HG02840 (cell line): ENCODE measurements at regions not wholly inside any gene's neighbourhood (a gene's known extent, or its start where the extent isn't known, plus 50 kb on each side); places are given as distances from the start of the nearest gene placed in this dataset.

ENCODE experiments used
- ATAC-seq: cut with Tn5 transposase; IDR thresholded peaks from one replicate; pipeline ENCODE4 v1.9.1; 2021; ENCODE audit warnings: mild to moderate bottlenecking, moderate library complexity, moderate number of reproducible peaks; ENCODE audit not compliant: unreplicated experiment, low FRiP score

DNA sequence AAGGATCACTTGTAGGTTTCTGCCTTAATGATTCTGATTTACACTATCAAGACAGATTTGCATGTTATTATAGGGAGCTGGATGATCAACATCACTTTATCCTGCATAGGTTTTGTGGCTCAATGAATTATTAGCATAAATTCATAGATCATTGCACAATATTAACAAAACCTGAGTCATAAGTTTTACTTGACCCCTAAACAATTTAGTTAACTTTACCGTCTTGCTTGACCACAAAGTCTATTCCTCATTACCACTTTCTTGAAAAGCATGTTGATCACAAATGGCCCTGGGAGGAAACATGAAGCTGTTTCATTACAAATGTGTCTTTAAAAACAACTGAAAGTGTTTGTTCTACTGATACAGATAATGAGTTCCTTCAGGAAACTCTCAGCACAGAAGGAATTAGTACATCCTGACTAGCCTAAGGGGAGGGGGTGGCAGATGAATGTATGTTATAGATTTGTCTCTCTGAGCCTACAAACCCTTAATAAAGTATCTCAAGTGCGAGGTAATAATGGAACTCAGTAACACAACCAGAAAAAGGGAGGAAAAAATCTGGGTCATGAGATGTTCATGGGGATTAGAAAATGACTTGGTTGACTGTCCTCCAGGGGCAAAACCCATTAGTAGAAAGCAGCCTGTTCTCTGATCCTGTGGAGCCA is 303.4 kb downstream of the PIK3C3 start:
- ATAC-seq = no peak

- ATAC-seq = no peak
These were observed 306.7 kb downstream of the PIK3C3 start for GRCh38 chr18:42261731-42262130.

- no peak for ATAC-seq
These were observed 309.5 kb downstream of the PIK3C3 start for GRCh38 chr18:42264497-42264896.

DNA sequence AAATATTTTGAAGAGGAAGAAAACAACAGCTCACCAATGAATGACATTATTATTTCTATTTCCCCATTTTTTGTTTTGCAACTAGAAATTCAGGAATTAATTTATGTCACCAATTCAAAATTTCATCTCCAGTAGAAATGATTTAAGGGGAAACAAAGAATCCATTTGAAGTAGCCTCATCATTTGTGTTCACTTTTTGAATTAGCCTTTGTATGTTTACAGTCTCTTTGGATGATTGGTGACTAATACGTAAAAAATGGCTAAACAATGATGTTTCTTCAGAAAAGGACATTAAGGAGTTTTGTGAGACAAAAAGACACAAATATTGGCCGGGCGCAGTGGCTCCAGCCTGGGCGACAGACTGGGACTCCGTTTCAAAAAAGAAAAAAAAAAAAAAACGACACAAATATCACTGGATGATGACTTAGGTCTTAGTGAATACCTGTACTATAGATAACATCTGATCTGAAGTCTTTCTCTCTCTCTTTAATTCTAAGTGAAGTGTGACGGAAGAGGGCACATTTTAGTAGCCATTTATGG is 313.2 kb downstream of the PIK3C3 start:
- ATAC-seq = no peak

DNA sequence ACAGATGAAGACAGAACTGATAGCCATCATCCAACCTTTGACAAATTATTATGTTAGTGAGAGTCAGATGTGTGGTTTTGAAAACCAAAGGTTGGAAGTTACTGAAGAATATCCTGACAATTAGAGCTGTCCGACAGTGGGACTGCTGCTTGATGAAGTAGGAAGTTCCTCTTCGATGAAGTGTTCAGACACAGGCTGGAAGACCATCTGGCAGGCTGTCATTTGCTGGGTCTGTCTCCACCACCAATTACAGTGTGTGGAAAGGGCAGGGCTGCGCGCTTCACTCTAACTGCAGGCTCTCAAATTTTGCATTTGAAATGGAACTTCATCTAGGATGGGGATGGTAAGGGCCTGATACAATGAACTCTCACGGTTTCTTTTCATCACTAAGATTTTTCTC is 313.8 kb downstream of the PIK3C3 start:
- ATAC-seq = no peak

DNA sequence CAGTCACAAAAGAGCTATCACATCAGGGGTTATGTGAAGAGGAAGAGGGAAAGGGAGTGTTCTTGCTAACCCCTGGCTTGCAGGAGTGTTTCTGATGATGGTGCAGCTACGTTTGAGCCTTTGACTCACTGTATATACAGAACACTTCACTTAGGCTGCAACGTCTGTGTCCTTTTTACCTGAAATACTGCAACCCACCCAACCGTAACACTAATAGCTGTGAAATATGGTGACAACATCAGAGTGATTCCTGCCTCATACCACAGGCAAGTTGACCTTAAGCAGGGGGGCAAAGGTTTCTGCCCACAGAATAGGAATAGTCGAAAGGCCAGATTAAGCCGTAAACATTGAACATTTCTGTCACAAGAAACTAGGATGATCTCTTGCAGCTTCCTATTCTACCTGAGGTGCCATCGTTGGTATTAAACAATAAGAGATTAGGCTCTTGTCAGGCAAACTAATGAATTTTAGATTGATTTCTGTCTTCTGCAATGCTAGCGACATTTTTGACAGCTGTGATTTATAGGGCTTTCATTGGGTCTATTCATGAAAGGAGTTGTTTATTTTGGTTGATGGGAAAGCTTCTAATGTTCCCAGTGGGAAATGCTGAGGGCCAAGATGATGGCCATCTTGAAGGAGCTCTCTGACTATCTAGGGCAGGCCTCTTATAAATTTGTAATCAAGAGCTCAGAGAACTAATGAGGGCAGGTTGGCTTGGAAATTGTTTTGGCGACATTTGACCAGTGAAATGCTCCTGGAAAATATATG is 316.8 kb downstream of the PIK3C3 start:
- ATAC-seq = no peak

GRCh38 chr18:42274488-42275137 is 319.6 kb downstream of the PIK3C3 start:
- ATAC-seq = no peak

GRCh38 chr18:42275138-42275535 is 320.1 kb downstream of the PIK3C3 start:
- ATAC-seq = no peak

DNA sequence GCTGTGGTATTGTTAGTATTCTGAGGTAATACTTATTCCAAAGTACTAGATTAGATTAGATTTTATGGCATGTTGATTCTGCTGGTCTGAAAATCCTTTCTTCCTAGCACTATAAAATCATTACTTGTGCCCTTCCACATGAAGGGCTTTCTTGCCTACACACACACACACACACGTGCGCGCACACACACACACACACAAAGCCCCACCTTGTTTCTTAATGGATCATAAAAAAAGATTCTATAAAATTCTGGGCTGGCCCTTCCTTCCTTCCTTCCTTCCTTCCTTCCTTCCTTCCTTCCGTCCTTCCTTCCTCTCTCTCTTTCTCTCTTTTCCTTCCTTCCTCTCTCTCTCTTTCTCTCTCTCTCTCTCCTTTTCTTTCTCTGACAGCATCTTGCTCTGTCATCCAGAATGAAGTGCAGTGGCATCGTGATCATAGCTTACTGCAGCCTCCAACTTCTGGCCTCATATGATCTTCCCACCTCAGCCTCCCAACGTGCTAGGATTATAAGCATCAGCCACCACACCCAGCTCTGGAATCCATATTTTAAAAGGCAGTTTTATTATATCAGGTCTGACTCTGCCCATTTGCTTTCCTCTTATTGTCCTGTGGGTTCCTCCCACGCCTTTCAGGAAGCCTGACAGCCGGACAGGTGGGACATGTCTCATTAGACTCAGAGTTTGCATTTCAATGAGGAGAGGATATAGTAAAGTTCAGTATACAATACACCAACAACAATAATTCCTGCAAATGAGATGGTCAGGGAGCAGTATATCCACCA is 321.1 kb downstream of the PIK3C3 start:
- no peak for ATAC-seq

DNA sequence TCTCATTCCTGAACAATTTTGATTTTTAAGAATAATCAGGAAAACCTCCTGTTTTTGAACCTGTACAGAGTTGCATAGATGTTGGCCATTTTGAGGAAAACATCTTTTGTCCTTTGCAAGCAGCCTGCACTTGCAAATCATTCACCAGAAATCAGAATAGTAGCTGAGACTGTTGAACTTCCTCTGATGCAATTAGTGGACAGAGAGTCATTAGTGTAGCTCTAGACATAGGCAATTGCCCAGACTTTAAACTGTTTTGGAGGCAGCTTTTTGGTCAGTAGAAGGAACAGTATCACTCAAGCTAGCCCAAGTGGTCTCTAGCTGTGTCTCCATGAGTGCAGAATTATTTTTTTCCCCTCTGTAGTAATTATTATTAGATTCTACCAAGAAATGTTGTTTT is 326.1 kb downstream of the PIK3C3 start:
- no peak for ATAC-seq

DNA sequence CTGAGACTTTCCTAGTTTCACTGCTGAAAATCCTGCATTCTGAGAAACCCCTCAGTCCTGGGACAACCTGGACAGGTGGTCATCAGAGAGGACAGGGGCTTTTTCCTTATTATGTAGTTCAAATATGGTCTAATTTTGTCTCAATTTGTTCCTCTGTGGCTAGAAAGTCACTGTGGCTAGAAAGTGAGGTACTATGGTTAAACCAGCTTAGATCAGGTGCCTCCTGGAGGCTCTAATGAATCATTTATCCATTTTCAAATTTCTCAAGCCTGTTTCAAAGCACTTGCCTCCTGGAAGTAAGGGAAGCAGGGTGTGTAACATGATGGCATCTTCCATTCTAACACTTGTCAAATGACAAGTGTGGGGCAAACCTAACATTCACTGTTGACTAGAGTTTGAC is 326.8 kb downstream of the PIK3C3 start:
- no peak for ATAC-seq

DNA sequence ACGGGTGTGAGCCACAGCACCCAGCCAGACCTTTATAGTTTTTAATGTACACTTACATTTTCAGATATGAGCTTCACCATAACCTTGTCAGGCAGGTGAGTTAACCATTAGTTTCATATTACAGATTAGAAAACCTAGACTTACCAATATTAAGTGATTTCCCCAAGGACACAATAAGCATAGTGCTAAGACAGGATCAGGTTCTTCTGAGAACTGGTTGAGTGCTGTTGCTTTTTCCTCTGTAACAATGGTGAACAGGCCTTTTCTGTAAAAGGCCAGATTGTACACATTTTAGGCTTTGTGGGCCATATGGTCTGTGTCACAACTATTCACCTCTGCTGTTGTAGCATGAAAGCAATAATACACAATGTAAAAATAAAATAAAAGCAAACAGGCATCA is 332.0 kb downstream of the PIK3C3 start:
- no peak for ATAC-seq

GRCh38 chr18:42288129-42288528 is 333.1 kb downstream of the PIK3C3 start:
- ATAC-seq = no peak

GRCh38 chr18:42289526-42289925 is 334.5 kb downstream of the PIK3C3 start:
- no peak for ATAC-seq

DNA sequence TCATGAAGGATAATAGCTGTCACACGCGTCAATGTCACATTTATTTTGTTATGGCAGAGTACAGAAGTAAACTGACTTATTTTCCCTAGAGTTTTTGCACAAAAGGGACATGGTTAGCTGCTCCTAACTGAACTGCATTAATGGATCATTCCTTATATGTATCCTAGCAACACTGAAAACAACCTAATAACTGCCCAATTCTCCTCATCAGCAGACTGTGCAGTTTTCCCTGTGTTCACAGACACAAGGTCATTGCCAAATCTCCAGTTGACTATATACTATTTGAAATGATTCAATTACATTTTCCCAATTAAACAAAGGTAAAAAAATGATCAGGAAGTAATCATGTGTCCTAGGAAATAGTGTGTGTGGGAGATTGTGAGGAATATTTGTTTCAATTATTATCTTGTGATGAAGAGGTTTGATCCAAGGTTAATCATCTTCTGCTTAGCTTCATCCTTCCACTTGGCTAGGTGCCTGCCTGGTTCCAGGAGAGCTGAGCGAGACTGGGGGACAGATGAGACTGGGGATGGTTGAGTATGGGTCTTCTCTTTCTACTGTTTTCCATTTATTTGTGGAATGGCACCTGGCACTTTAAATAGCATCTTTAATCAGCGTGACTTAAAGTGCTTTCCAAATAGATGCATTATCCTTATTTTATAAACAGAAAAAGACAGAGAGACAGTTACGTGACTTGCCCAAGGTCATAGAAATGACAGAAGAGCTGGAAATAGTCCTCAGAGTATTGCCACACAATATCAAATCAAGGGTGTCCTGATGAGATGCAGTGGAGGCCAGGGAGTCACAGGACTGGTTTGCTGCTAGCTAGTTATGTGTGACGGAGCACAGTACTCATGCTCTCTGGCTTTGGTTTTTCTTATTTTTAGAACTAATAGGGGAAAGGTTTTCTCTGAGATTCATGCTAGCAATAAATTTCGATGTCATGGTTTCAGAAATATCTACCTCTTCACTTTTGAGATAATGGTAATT is 335.6 kb downstream of the PIK3C3 start:
- no peak for ATAC-seq

DNA sequence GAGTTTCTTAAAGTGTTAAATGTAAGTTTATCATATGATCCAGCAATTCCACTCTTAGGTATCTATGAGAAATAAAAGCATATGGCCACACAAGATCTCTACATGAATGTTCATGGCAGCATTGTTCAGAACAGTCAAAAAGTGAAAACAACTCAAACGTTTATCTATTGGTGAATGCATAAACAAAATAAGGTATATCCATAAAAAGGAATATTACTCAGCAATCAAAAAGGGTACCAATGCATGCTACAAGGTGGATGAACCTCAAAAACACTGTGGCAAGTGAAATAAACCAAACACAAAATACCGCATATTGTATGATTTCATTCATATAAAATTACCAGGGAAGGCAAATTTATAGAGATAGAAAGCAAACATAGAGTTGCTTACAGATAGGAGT is 337.6 kb downstream of the PIK3C3 start:
- no peak for ATAC-seq

GRCh38 chr18:42296192-42296591 is 341.2 kb downstream of the PIK3C3 start:
- ATAC-seq = no peak

- no peak for ATAC-seq
These were observed 341.7 kb downstream of the PIK3C3 start for GRCh38 chr18:42296723-42297122.
